Neural cell (in vitro differentiated cells): ENCODE measurements at regions not wholly inside any gene's neighbourhood (a gene's known extent, or its start where the extent isn't known, plus 50 kb on each side); places are given as distances from the start of the nearest gene placed in this dataset.

Experiments used
- H2AFZ ChIP-seq: fragments of 200-600, 300-800 bp; sonication (generic), shearing (Covaris generic); 2 replicates; pipeline ENCODE4 v1.6.0; 2014; ENCODE audit warnings: low read depth, mild to moderate bottlenecking, antibody characterized with exemption, low read length, moderate library complexity
- H3F3A ChIP-seq: fragments of 200-600 bp; shearing (Covaris generic); 2 replicates; pipeline ENCODE4 v1.6.1; 2016; ENCODE audit warnings: mild to moderate bottlenecking, moderate library complexity, mixed read lengths, antibody characterized with exemption, low read length; ENCODE audit not compliant: insufficient read depth, poor library complexity, severe bottlenecking
- H3K27ac ChIP-seq: fragments of 200-600, 300-800 bp; sonication (generic), shearing (Covaris generic); 2 replicates; pipeline ENCODE4 v1.5.1; 2014; ENCODE audit warnings: mild to moderate bottlenecking, low read length, moderate library complexity
- H3K27me3 ChIP-seq: fragments of 300-800, 200-600 bp; sonication (generic), shearing (Covaris generic); 2 replicates; pipeline ENCODE4 v1.6.0; 2014; ENCODE audit warnings: mild to moderate bottlenecking, low read depth, low read length, moderate library complexity; ENCODE audit not compliant: insufficient read depth
- H3K36me3 ChIP-seq: fragments of 300-800, 200-600 bp; sonication (generic), shearing (Covaris generic); 2 replicates; pipeline ENCODE4 v1.5.1; 2014; ENCODE audit warnings: mild to moderate bottlenecking, antibody characterized with exemption, low read length, moderate library complexity; ENCODE audit not compliant: insufficient read depth
- H3K4me2 ChIP-seq: fragments of 300-800, 200-600 bp; sonication (generic), shearing (Covaris generic); 2 replicates; pipeline ENCODE4 v1.6.0; 2014; ENCODE audit warnings: mild to moderate bottlenecking, low read length
- H3K4me3 ChIP-seq: fragments of 300-800, 200-600 bp; sonication (generic), shearing (Covaris generic); 2 replicates; pipeline ENCODE4 v1.5.1; 2014; ENCODE audit warnings: mild to moderate bottlenecking, low read length, moderate library complexity
- H3K79me2 ChIP-seq: fragments of 200-600 bp; shearing (Covaris generic); replicated peaks from 2 replicates; pipeline ENCODE4 v1.6.0; 2014; ENCODE audit warnings: mild to moderate bottlenecking, low read length, moderate library complexity; ENCODE audit not compliant: insufficient read depth
- H3K9ac ChIP-seq: fragments of 300-800, 200-600 bp; sonication (generic), shearing (Covaris generic); 2 replicates; pipeline ENCODE4 v1.6.1; 2016; ENCODE audit warnings: mild to moderate bottlenecking, low read length, mixed read lengths
- H3K9me2 ChIP-seq: fragments of 200-600 bp; shearing (Covaris generic); 2 replicates; pipeline ENCODE4 v1.6.1; 2016; ENCODE audit warnings: mild to moderate bottlenecking, low read length, mixed read lengths; ENCODE audit not compliant: insufficient read depth
- H3K9me3 ChIP-seq: fragments of 200-600, 300-800 bp; sonication (generic), shearing (Covaris generic); 2 replicates; pipeline ENCODE4 v1.6.1; 2016; ENCODE audit warnings: mild to moderate bottlenecking, mixed run types, low read length, moderate library complexity, mixed read lengths
- H4K20me1 ChIP-seq: fragments of 200-600 bp; shearing (Covaris generic); 2 replicates; pipeline ENCODE4 v1.6.1; 2016; ENCODE audit warnings: mild to moderate bottlenecking, mixed run types; ENCODE audit not compliant: insufficient read depth
- EP300 ChIP-seq: fragments of 450-650 bp; conservative IDR thresholded peaks from 2 replicates; pipeline ENCODE4 v1.6.1; 2014; ENCODE audit warnings: antibody characterized with exemption, mild to moderate bottlenecking, moderate library complexity; ENCODE audit not compliant: poor library complexity, severe bottlenecking
- EZH2 ChIP-seq: fragments of 200-600, 300-800 bp; shearing (Covaris generic), sonication (generic); IDR thresholded peaks from 2 replicates; pipeline ENCODE4 v1.6.1; 2014; ENCODE audit warnings: antibody characterized with exemption, low read length, borderline replicate concordance, mild to moderate bottlenecking; ENCODE audit not compliant: insufficient read depth, poor library complexity, severe bottlenecking
- MXI1 ChIP-seq: fragments of 450-650 bp; conservative IDR thresholded peaks from 2 replicates; pipeline ENCODE4 v1.6.1; 2014; ENCODE audit warnings: antibody characterized with exemption, mild to moderate bottlenecking; ENCODE audit not compliant: poor library complexity, severe bottlenecking
- POLR2AphosphoS5 ChIP-seq: IDR thresholded peaks from 2 replicates; pipeline ENCODE4 v1.6.1; 2012
- RAD21 ChIP-seq: fragments of 450-650 bp; conservative IDR thresholded peaks from 2 replicates; pipeline ENCODE4 v1.6.1; 2014; ENCODE audit warnings: antibody characterized with exemption, mild to moderate bottlenecking, moderate library complexity
- REST ChIP-seq: IDR thresholded peaks from 2 replicates; pipeline ENCODE4 v1.6.1; 2012; ENCODE audit warnings: borderline replicate concordance
- SMC3 ChIP-seq: fragments of 450-650 bp; conservative IDR thresholded peaks from 2 replicates; pipeline ENCODE4 v1.6.1; 2014; ENCODE audit warnings: antibody characterized with exemption, mild to moderate bottlenecking, moderate library complexity; ENCODE audit not compliant: poor library complexity
- TAF1 ChIP-seq: IDR thresholded peaks from 2 replicates; pipeline ENCODE4 v1.6.1; 2012; ENCODE audit warnings: low read depth
- TF ChIP-seq, protein P1 (sequence below): fragments of 450-650 bp; IDR thresholded peaks from 2 replicates; pipeline ENCODE4 v1.5.1; 2014; ENCODE audit warnings: antibody characterized with exemption, mild to moderate bottlenecking, moderate library complexity; ENCODE audit not compliant: poor library complexity, severe bottlenecking

GRCh38 chr13:99909836-99910619 is 61.5 kb downstream of the ZIC5 start:
- H3K4me3 ChIP-seq, result no peak overlapping the region
- no peak overlapping the region for H3K9ac ChIP-seq
- H3K27ac ChIP-seq, result no peak overlapping the region
- no peaks in the 10 kb centered on the region for H3K36me3 ChIP-seq
- no peaks in the 10 kb centered on the region for H3K27me3 ChIP-seq
- no peaks in the 10 kb centered on the region for H3K79me2 ChIP-seq
- no peak overlapping the region for H2AFZ ChIP-seq
- no peaks in the 10 kb centered on the region for H3K9me3 ChIP-seq
- H4K20me1 ChIP-seq, result no peaks in the 10 kb centered on the region
- TF ChIP-seq SMC3, result no peak
- TF ChIP-seq MXI1, result no peak
- no peak for TF ChIP-seq REST
- TF ChIP-seq RAD21, result no peak
- H3K4me2 ChIP-seq, result no peak overlapping the region
- no peaks in the 10 kb centered on the region for H3K9me2 ChIP-seq
- H3F3A ChIP-seq, result no peaks in the 10 kb centered on the region

- Histone ChIP-seq H3F3A (no peaks in the 10 kb centered on the region), H3K9ac (no peak overlapping the region), H4K20me1 (no peaks in the 10 kb centered on the region), H3K9me2 (no peaks in the 10 kb centered on the region), H3K27ac (no peak overlapping the region), H3K27me3 (no peaks in the 10 kb centered on the region), H3K9me3 (no peaks in the 10 kb centered on the region), H3K4me3 (no peak overlapping the region), H3K4me2 (no peak overlapping the region), H3K36me3 (no peaks in the 10 kb centered on the region), H3K79me2 (no peaks in the 10 kb centered on the region), H2AFZ (no peak overlapping the region)
- TF ChIP-seq REST, result no peak
- TF ChIP-seq SMC3, result no peak
- TF ChIP-seq, protein P1, sequence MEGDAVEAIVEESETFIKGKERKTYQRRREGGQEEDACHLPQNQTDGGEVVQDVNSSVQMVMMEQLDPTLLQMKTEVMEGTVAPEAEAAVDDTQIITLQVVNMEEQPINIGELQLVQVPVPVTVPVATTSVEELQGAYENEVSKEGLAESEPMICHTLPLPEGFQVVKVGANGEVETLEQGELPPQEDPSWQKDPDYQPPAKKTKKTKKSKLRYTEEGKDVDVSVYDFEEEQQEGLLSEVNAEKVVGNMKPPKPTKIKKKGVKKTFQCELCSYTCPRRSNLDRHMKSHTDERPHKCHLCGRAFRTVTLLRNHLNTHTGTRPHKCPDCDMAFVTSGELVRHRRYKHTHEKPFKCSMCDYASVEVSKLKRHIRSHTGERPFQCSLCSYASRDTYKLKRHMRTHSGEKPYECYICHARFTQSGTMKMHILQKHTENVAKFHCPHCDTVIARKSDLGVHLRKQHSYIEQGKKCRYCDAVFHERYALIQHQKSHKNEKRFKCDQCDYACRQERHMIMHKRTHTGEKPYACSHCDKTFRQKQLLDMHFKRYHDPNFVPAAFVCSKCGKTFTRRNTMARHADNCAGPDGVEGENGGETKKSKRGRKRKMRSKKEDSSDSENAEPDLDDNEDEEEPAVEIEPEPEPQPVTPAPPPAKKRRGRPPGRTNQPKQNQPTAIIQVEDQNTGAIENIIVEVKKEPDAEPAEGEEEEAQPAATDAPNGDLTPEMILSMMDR, result no peak
- TF ChIP-seq MXI1, result no peak
- no peak for TF ChIP-seq TAF1
- TF ChIP-seq POLR2AphosphoS5, result no peak
- TF ChIP-seq EP300, result no peak
- no peak for TF ChIP-seq RAD21
- TF ChIP-seq EZH2, result no peak
Observed at GRCh38 chr13:99909097-99909835, 62.3 kb downstream of the ZIC5 start.
